KBM-7 (cell line): ENCODE measurements at regions not wholly inside any gene's neighbourhood (a gene's known extent, or its start where the extent isn't known, plus 50 kb on each side); places are given as distances from the start of the nearest gene placed in this dataset.
A peak's percentile ranks its signal among the peaks of the same experiment; 100 is the strongest.
"Not testable (repeated sequence)": the region's sequence is repeated elsewhere in the genome, so short reads cannot be mapped to it uniquely, and the experiment has no call there.

Experiments
- DNase-seq: peaks from one replicate; pipeline ENCODE4 v3.0.0-alpha.2; 2015
- in situ Hi-C: fragments of 300-500 bp; cut with MboI; formaldehyde crosslinking; loops from 2 replicates; pipeline ENCODE4 v1.14.3; 2020; ENCODE audit warnings: low sequenced_read_pairs, low pct_unique_long_range_greater_than_20kb, mixed read lengths

- in situ Hi-C loops, DNase-seq: not testable (repeated sequence)
Measured at GRCh38 chrX:115840729-115841409, 279.9 kb downstream of the PLS3 start.

GRCh38 chrX:115850986-115851385 lies 290.0 kb downstream of the PLS3 start:
- in situ Hi-C loops, DNase-seq: not testable (repeated sequence)

- DNase-seq, in situ Hi-C loops: not testable (repeated sequence)
Measured at GRCh38 chrX:115853260-115853659, 292.3 kb downstream of the PLS3 start.

GRCh38 chrX:115881170-115881569 lies 289.4 kb upstream of the AGTR2 start:
- DNase-seq, in situ Hi-C loops: not testable (repeated sequence)

- in situ Hi-C loops = not testable (repeated sequence)
Measured at GRCh38 chrX:115884121-115884520, 286.4 kb upstream of the AGTR2 start.

GRCh38 chrX:115888041-115888440 lies 282.5 kb upstream of the AGTR2 start:
- in situ Hi-C loops, DNase-seq: not testable (repeated sequence)

More at GRCh38 chrX:115884121-115884520, 286.4 kb upstream of the AGTR2 start:
- DNase-seq = not testable (repeated sequence)

GRCh38 chrX:115888519-115888918 lies 282.0 kb upstream of the AGTR2 start:
- in situ Hi-C loops, DNase-seq: not testable (repeated sequence)

DNA sequence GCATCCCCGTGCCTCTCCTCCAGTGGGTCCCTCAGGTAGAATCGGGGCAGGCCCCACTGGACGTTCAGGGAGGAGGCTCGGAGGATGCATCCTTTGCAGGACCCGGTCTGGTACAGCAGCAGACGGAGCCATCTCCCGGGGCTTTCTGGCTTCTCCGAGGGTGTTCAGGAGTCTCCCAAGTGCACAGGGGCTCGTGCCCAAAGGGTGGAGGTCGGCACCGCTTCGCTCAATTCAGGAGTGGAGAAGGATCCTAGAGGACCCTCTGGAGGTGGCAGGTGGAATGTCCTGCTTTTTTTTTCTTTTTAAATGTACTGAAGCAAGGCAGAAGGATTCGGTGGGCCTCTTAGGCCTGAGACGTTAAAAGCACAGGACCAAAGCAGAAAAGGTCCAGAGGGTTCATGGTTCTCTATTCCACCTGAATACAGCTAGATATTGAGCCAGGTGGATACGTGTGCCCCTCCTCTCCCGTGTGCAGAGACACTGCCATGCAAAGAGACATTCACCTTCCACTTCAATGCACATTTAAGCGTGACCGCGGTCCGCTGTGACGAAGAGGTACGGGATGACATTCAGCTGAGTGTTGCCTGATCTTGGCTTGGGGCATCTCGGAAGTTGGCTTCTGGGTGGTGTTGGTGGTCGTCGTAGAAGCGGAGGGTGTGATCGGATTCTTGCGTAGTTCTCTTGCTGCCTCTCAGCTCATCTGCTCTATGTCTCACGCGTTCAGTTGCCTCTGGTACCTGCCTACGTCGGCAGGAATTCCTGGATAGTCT lies 281.2 kb upstream of the AGTR2 start:
- in situ Hi-C loops = no loop called here
- no peak for DNase-seq

- DNase-seq = no peak
- in situ Hi-C loops = no loop called here
Measured at GRCh38 chrX:115892056-115892708, 278.4 kb upstream of the AGTR2 start.

- no peak for DNase-seq
- in situ Hi-C loops = no loop called here
Measured at GRCh38 chrX:115892787-115893671, 277.5 kb upstream of the AGTR2 start.

DNA sequence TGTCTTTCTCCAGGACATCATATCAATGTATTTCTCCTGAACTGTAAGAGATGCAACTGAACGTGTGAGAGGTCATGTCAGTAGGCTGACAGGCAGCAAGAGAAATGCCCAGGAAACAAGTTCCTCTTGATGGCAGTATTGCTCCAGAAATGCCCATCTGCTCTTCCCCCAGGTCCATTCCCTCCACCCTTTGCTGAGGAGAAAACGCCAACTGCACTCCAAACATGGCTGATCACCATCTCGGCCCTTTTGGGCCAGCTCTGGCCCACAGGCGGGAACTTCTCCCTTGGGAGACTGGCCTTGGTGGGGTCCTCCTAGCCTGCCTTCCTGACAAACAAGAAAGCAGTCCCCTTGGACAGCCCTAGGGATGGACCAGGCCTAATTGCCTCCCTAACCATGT lies 276.5 kb upstream of the AGTR2 start:
- in situ Hi-C loops = no loop called here

GRCh38 chrX:115895678-115896329 lies 274.7 kb upstream of the AGTR2 start:
- no peak for DNase-seq
- in situ Hi-C loops = no loop called here

More for the DNA sequence above, 276.5 kb upstream of the AGTR2 start:
- DNase-seq = peak; percentile 19

GRCh38 chrX:115896362-115896761 lies 274.2 kb upstream of the AGTR2 start:
- in situ Hi-C loops = no loop called here

DNA sequence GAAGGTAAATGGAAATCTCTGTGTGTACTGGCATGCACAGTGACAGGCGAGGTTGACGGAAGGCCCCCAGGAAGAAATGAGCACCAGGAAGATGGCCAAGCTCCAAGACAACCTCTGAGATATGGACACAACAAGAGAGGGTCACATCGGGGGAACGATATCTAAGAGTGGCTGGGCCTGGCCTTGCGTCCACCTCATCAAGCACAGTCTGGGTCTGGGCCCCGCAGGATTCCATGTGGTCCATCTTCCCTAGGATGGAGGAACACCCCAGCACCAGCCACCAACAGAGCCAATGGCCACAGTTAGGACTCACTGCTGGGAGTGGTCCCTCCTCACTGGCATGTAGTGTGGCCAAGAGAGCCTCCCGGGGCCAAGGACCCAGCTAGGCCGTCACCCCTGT lies 272.6 kb upstream of the AGTR2 start:
- no peak for DNase-seq
- in situ Hi-C loops = no loop called here

More at GRCh38 chrX:115896362-115896761, 274.2 kb upstream of the AGTR2 start:
- DNase-seq = no peak

- peak; percentile 14 for DNase-seq
- in situ Hi-C loops = no loop called here
Measured at GRCh38 chrX:115898382-115899001, 272.1 kb upstream of the AGTR2 start.

- no peak for DNase-seq
- in situ Hi-C loops = no loop called here
Measured at GRCh38 chrX:115900425-115900824, 270.1 kb upstream of the AGTR2 start.

GRCh38 chrX:115901241-115901640 lies 269.3 kb upstream of the AGTR2 start:
- DNase-seq = no peak
- in situ Hi-C loops = no loop called here

GRCh38 chrX:115902995-115903394 lies 267.5 kb upstream of the AGTR2 start:
- in situ Hi-C loops = no loop called here
- no peak for DNase-seq
